ENCODE measurements at regions not wholly inside any gene's neighbourhood (a gene's known extent, or its start where the extent isn't known, plus 50 kb on each side); places are given as distances from the start of the nearest gene placed in this dataset.

- no peak for TF ChIP-seq CTCF (IDR thresholded peaks at IDR 0.05)
- no peak for TF ChIP-seq POLR2A (IDR thresholded peaks at IDR 0.05)
These were observed 710.2 kb upstream of the POU3F2 start for GRCh38 chr6:98124171-98124570.
